ENCODE measurements at regions not wholly inside any gene's neighbourhood (a gene's known extent, or its start where the extent isn't known, plus 50 kb on each side); places are given as distances from the start of the nearest gene placed in this dataset.

- H3K4me3 Mint-ChIP-seq (ENCODE audit: unreplicated experiment), result no peak overlapping the region
- DNase-seq (ENCODE audit: low spot score), result no peak
- peaks cover 10% of the 10 kb centered on the region for H3K9me3 Mint-ChIP-seq (ENCODE audit: low read depth)
- no peaks in the 10 kb centered on the region for H3K36me3 Mint-ChIP-seq (ENCODE audit: low read depth)
- no peak overlapping the region for H3K27ac Mint-ChIP-seq (ENCODE audit: unreplicated experiment)
- no peak for TF ChIP-seq CTCF (IDR thresholded peaks at IDR 0.05)
- peaks cover 9% of the 10 kb centered on the region for H3K27me3 Mint-ChIP-seq (ENCODE audit: low read depth)
- no peaks in the 10 kb centered on the region for H3K4me1 Mint-ChIP-seq (ENCODE audit: low read depth)
Observed at GRCh38 chr1:29538586-29538985, 302.3 kb downstream of the PTPRU start.

GRCh38 chr1:29532751-29533150, 296.4 kb downstream of the PTPRU start:
- peaks cover 1% of the 10 kb centered on the region for H3K27me3 Mint-ChIP-seq (ENCODE audit: low read depth)
- peaks cover 30% of the 10 kb centered on the region for H3K9me3 Mint-ChIP-seq (ENCODE audit: low read depth)
- no peak for TF ChIP-seq CTCF (IDR thresholded peaks at IDR 0.05)
- no peaks in the 10 kb centered on the region for H3K36me3 Mint-ChIP-seq (ENCODE audit: low read depth)
- H3K4me3 Mint-ChIP-seq (ENCODE audit: unreplicated experiment), result no peak overlapping the region
- H3K4me1 Mint-ChIP-seq (ENCODE audit: low read depth), result no peaks in the 10 kb centered on the region
- peak; percentile 2 for DNase-seq (ENCODE audit: low spot score)
- H3K27ac Mint-ChIP-seq (ENCODE audit: unreplicated experiment), result no peak overlapping the region

GRCh38 chr1:29532285-29532684, 296.0 kb downstream of the PTPRU start:
- no peak for TF ChIP-seq CTCF (IDR thresholded peaks at IDR 0.05)
- no peaks in the 10 kb centered on the region for H3K36me3 Mint-ChIP-seq (ENCODE audit: low read depth)
- peaks cover 30% of the 10 kb centered on the region for H3K9me3 Mint-ChIP-seq (ENCODE audit: low read depth)
- H3K27ac Mint-ChIP-seq (ENCODE audit: unreplicated experiment), result no peak overlapping the region
- H3K27me3 Mint-ChIP-seq (ENCODE audit: low read depth), result peaks cover 3% of the 10 kb centered on the region
- no peak overlapping the region for H3K4me3 Mint-ChIP-seq (ENCODE audit: unreplicated experiment)
- no peaks in the 10 kb centered on the region for H3K4me1 Mint-ChIP-seq (ENCODE audit: low read depth)
- peak; percentile 18 for DNase-seq (ENCODE audit: low spot score)

GRCh38 chr1:29531596-29531995, 295.3 kb downstream of the PTPRU start:
- H3K27ac Mint-ChIP-seq (ENCODE audit: unreplicated experiment), result no peak overlapping the region
- no peak for TF ChIP-seq CTCF (IDR thresholded peaks at IDR 0.05)
- H3K4me3 Mint-ChIP-seq (ENCODE audit: unreplicated experiment), result no peak overlapping the region
- no peaks in the 10 kb centered on the region for H3K4me1 Mint-ChIP-seq (ENCODE audit: low read depth)
- H3K36me3 Mint-ChIP-seq (ENCODE audit: low read depth), result no peaks in the 10 kb centered on the region
- peak; percentile 9 for DNase-seq (ENCODE audit: low spot score)
- peaks cover 10% of the 10 kb centered on the region for H3K27me3 Mint-ChIP-seq (ENCODE audit: low read depth)
- peaks cover 30% of the 10 kb centered on the region for H3K9me3 Mint-ChIP-seq (ENCODE audit: low read depth)

GRCh38 chr1:29529677-29530278, 293.5 kb downstream of the PTPRU start:
- no peak for TF ChIP-seq CTCF (IDR thresholded peaks at IDR 0.05)
- Mint-ChIP-seq H3K27ac (ENCODE audit: unreplicated experiment) (no peak overlapping the region), H3K36me3 (ENCODE audit: low read depth) (no peaks in the 10 kb centered on the region), H3K9me3 (ENCODE audit: low read depth) (peaks cover 26% of the 10 kb centered on the region), H3K4me3 (ENCODE audit: unreplicated experiment) (no peak overlapping the region), H3K27me3 (ENCODE audit: low read depth) (peaks cover 15% of the 10 kb centered on the region), H3K4me1 (ENCODE audit: low read depth) (no peaks in the 10 kb centered on the region)
- DNase-seq (ENCODE audit: low spot score), result no peak
